ENCODE measurements at regions not wholly inside any gene's neighbourhood (a gene's known extent, or its start where the extent isn't known, plus 50 kb on each side); places are given as distances from the start of the nearest gene placed in this dataset.
"Not testable (repeated sequence)": the region's sequence is repeated elsewhere in the genome, so short reads cannot be mapped to it uniquely, and the experiment has no call there.

DNA sequence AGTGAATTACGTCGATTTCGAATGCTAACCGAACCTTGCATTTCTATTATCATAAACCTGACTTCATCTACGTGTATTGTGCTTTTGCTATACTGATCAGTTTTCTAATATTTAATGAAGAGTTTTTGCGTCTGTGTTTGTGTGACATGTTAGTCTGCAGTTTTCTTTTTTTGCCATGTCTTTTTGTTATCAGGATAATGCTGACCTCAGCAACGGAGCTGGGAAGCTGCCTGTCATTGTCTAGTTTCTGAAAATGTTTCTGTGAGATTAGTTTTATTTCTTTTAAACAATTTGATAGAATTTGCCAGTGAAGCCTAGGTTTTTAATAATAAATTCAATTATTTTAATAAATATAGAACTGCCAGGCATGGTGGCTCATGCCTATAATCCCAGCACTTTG is 139.3 kb downstream of the LAT start:
- not testable (repeated sequence) for DNase-seq

DNA sequence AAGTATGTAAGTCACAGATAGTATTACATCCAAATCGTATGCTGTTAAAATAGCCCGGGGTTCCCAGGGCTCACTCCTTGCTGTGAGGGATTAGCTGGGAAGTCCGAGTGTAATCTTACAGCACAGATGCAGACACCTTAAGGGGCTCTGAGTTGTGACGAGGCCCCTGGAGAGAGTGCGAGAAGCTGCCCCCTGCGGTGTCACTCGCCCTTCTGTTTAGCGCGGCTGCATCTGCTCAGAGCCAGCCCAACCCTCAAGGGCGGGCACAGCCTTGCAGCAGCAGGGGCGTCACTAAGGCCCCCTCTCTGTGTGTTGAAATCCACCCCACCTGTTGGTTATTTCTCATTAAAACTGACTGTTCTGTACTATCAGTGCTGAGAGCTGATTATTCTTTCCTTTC is 135.8 kb downstream of the LAT start:
- not testable (repeated sequence) for DNase-seq

DNA sequence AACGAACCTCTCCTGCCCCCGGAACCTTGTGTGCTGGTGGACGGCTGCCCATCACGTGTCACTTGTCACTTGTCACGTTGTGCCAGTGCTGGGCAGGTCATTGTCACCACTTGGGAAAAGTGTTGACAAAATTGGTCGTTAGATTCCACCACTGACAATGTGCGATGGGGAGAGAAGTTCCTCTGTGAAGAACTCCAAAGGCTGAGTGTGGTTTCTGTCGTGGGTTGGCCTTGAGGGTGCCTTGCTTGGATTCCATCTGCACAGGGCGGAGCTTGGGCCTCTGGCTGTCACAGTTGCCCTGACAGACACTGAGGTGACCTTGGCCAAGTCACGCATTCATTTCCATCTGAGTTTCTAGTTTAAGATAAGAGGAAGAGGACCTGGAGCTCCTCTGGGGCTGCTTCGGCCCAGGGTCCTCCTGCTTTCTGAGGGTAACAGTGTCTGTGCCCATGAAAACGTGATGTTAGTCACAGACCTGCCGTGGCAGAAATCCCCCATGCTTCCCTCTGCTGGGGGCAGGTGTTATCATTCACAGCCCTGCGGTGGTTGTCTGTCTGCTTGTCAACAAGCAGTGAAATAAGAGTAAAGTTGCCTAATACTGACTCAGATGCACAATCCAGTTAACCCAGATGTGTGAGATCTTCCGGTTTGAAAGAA is 133.6 kb downstream of the LAT start:
- not testable (repeated sequence) for DNase-seq

DNA sequence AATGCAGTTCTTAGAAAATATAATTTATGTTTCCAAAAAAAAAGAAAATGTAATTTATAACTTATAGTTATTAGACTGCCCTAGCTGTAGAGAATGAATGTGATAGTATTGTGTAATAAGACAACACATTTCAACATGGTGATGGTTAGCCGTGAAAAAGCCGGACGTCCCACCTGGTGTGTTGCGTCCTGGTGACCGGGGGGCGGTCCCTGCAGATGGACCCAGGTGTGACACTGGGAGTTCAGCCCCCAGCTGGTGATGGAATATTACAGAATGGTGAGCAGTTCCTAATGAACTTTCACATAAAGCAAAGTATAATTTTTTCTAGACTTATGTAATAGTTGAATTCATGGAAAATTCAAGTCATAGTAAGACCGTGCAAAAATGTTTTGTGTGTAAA is 132.8 kb downstream of the LAT start:
- no peak for DNase-seq

DNA sequence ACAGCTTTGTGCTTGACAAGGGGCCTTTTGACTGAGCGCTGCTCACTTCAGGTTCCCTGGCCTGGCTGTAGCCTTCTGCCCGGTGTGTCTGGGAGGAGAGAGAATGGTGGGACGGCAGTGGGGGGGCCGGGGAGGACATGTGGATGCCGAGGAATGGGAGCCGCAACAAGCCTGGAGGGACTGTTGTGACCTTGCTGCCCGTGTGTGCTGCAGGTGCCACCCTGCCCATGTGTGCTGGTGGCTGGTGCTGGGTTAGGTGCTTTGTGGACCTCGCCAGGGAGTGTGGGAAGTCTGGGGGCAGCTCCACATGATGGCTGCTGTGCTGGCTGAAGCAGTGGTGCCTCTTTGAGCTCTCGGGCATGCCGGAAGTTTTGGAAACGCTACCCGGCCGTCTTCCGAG is 132.1 kb downstream of the LAT start:
- no peak for DNase-seq

DNA sequence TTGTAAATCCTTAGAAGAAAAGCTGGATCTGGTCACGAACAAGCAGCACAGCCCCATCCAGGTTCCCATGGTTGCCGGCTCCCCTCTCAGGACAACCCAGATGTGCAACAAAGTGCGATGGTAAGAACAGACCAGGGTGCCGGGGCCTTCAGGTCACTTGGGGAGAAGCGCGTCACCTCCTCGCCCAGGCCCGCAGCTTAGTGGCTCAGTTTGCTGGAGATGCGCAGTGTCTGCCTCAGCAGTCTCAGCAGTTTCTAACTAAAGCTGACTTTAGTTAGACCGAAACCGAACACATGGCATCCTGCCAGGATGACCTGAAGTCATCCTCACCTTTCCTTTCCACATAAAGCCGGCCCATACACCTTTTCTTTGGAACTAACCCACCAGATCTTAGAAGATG is 131.4 kb downstream of the LAT start:
- DNase-seq: not testable (repeated sequence)

DNA sequence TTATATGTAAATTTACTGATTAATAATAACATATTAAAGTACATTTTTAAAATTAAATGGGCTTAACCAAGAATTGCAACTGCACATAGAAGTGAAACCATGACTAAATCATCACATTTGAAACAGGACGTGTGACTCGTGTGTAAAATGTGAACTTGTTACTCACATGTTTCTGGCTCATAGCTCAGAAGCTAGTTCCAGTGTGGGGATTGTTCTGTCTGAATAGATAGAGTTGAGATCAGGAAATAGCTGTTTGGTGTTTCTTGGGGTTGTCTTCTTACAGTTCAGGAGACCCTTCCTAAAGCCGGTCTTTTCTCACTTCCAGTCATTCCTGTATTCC is 130.9 kb downstream of the LAT start:
- not testable (repeated sequence) for DNase-seq

DNA sequence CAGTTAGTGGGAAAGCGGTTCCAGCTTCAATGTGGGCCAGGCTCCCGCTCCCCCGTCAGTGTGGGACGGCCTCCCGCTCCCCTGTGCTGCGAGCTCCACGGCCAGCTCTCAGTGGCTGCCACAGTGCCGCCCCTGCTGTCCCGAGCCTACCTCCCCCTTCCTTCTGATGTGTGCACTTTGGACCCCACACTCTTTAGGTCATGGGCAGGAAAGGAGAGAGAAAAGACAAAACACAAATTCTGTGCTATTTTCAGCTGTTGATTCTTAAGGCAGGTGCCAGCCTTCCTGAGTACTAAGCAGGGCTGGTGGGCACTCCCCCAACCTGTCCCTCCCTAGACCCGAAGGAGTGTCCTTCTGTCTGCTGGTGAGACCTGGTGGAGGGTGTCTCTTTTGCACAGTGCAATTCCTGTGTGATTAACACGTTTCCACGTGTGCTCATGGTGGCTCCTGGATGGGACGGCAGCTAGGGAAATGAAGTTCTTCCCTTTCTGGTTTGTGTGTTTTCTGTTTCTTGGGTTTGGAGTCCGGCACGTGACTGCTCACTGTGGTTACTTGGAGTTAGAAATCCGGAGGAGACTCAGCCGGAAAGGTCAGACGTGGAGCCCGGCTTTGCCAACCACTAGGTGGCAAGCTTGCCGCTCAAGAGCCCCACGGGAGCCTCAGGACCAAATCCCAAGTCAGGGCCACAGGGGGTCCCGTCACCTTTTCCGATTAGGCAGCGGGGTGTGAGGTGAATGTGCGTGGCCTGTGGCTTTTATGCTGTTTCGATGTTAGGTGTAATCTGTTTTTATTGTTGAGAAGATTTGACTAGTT is 130.3 kb downstream of the LAT start:
- DNase-seq: peak; percentile 59

DNA sequence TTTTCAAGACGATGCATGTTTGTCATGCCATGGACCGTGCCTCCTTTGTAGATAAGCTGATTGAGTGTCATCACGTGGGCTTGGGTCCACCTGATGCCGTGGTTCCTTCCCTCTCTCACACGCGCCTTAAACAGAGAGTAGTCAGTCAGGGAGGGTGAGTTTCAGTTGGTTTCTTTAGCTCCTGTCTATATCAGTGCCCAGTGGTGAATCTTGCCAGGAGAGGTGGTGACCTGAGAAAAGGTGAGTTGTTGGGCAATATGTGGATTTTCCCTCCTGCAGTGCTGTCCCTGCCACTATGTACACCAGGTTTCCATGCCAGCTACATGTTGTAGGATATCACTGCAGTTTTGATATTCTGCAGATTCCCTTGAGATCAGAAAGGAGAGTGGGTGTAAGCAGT is 129.7 kb downstream of the LAT start:
- DNase-seq: no peak

DNA sequence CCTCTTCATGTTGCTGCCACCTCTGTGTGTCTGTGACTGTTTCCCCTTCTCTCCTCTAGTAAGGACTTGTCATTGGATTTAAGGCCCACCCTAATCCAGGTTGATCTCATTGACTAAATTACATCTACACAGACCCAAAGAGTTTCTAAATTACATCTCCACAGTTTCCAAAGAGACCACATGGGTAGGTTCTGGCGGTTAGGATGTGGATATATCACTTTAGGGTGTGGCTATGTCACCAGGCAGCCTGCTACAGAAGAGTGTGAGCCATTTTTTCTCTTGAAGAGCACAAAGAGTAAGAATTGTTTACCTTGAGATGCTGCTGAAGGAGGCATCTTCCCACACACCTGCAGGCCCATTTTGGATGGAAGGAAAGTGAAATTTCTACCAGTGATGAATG is 128.6 kb downstream of the LAT start:
- not testable (repeated sequence) for DNase-seq

DNA sequence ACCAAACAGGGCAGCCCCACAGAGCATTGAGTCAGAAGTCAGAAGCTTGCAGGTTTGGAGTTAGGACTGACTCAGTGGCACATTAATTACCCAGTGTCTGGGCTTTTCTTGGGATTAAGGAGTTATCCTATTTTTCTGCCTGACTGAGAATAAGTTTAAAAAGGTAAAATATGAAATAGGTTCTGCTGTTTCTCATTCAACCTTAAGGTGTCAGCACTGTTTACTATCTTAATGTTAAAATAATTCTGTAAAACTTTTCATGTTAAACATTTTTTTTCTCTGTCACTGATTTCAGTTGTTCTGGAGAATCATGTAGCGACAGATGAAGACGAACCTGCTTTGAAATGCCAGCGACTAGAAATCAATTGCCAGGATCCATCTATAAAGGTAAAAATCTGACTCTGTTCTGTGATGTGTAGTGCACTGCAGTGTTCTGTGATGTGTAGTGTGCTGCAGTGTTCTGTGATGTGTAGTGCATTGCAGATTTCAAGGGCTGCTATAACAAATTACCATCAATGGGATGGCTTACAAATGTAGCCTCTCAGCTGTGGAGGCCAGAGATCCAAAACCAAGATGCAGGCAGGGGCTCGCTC is 128.0 kb downstream of the LAT start:
- DNase-seq: no peak

DNA sequence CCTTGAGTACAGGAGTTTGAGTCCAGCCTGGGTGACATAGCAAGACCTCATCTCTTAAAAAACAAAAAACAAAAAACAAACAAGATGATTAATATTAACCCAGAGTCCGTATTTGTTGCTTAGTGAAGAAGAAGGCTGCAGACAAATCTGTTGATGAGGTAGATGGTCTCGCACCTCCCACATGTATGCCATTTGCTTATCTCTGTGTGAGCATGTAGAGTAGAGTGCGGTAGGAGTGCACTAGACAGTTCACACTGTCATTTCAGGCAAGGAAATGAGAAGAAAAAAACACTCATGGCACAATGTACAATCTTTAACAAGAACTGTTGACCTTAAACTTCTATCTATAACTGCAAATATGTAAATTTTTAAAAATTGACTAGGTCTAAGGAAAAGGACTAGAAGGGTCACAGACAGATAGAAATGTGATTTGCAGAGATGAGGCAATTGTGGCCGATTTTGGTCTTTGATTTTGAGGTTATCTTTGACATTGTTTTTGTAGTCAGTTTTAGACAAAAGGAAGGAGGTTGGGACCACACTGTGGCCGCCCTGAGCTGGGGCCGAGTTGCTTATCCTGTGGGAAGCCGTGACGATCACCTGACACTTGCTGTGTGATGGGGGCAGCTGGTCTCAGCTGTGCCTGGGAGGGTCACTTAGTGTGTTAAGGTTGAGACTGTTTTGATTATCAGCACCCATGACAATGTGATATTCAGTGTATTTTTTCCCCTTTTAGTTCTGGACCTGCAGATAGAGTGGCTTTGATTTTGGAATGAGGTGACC is 127.2 kb downstream of the LAT start:
- DNase-seq: not testable (repeated sequence)

DNA sequence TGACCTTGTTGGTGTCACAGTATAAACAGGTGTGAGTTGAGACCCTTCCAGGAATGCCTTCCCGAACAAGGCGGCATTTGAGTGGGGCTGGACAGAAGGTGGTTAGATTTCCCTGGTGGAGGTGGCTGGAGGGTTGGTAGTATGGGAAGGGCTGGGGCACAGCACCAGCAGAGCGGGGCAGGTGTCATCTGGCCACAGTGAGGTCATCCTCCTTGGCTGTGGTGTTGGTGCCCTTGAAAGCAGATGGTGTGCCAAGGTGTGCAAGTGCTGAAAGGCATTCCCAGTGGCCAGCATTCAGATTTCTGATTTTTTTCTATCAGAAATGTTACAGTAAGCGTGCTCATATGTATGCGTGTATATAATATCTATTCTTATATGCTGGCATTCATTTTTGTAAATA is 126.6 kb downstream of the LAT start:
- no peak for DNase-seq

DNA sequence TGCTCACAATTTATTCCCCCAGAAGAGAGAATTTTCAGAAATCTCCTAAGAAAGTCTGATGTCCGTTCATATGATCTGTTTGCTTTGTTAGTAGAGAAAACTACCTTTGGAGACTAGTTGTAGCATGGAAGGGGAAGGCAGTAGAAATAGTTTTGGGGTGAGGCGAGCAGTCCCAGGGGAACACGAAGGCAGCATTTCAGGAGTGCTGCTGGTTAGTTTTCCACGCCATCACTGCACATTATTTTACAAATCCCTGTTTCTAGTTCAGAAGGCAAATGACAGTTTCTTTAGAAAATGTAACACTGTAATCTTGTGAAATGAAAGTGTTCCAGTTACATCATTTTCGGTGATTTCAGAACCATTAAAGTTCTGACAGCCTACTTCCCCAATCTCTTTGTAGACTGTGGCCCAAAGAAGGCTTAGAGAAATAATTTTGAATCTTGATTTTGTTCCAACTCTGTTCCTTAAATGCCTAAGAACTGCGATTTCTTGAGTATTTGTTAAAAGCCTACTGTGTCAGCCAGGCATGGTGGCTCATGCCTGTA is 123.8 kb downstream of the LAT start:
- DNase-seq: not testable (repeated sequence)

DNA sequence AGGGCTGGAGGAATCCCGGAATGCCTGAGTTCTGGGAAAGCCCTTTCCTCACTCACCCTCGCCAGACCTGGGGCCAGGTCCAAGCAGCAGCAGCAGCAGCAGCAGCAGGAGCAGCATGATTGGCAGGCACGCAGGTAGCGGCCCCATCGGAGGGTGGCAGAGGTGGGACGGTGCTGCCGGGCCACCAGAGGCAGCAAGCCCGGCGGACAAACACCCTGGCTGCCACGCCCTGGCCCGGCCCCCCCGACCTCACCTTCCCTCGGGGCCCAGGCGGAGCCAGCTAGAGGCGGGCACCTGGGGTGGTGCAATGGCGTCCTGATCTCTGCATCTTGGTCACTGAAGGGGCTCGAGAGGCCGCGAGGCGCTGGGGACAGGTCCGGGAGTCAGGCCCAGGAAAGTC is 122.4 kb downstream of the LAT start:
- no peak for DNase-seq

DNA sequence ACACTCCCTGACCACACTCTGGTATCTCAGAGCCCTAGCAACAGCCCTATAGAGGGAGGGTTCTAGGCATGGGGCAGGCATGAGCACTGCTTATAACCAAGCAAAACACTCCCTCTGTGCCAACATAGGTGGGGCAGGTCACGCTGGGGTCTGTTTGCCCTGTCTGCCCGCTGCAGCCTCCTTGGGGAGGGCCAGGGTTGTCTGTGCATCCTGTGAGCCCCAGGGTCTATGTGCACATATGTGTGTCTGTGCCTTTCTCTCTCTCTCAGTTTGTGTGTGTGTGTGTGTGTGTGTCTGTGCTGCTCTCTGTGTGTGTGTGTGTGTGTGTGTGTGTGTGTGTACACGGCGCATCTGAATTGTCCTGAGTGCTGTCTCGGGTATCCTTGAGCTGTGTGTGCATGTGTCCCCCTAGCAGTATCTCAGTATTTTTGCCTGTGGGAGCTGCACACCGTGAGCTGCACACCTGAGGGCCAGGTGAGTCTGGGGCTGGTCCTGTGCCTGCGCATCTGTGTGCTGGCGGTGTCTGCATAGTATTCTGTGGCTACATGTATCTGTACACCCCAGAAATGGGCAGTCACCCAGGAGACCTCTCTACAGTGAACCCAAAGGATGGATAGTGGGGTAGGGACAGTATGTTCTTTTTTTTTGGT is 121.5 kb downstream of the LAT start:
- DNase-seq: not testable (repeated sequence)

DNA sequence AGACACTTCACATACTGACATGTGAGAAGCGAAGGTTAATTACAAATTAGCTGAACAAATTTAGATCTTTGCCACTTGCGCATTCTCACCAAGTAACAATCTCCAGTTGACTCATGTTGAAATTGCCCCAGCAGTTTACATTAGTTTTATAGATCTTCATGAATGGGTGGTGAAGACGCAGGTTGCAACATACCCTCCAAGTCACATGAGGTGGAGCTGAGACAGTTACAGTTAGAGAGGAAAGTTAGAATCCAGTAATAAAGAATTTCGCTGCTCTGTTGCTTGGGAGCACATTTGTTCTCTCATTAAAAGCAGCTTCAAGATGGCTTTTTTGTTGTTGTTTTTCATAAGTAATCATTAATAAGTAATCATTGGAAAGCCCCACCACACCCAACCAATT is 119.7 kb downstream of the LAT start:
- DNase-seq: not testable (repeated sequence)

DNA sequence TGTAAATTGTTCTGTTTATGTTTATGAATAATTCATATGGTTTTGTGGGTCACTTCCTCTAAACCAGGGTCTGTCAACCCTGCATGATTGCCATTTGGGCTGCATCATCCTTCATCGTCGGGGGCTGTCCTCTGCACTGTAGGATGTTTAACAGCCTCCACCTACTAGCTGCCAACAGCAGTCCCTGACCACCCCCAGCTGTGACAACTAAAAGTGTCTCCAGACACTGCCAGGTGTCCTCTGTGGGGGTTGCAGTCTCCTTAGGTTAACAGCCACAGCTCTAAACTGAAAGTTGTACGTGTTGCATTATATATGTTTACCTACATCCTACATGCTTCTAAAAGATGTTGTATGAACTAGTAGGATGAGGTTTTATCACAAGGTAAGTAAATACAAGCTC is 113.1 kb downstream of the LAT start:
- DNase-seq: not testable (repeated sequence)

DNA sequence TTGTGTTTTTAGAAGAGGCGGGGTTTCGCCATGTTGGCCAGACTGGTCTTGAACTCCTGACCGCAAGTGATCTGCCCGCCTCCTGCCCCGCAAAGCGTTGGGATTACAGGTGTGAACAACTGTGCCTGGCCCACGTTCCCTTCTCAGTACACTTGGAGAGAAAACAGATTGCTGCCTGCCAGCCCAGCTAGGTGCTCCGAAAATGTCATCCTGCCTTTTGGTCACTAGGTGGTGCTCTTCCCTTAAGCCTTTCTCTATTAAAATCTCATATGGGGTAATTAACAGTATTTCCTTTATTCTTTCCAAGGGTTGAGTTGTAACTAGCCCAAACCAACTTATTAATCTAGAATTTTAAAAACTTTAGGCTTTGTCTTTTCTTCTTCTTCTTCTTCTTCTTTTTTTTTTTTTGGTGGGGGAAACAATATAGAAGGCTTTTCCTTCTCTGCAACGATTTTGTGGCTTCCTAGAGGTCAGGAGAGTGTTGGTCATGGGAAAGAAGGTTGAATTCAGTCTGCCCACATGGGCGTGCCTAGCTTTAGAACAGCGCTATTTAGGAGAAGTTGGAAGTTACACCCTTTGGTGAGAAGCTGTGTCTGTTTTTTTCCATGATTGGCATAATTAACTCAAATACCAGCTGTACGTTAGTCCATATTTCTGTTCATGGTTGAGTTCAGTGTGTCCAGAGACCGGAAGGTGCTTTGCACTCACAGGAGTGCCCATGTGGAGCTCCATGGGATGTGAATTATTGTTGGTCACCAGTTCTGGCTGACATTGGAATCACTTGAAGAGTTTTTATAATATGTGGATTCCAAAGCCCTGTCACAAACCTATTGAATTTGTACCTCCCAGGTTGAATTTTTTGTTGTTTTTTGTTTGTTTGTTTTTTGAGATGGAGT is 110.1 kb downstream of the LAT start:
- not testable (repeated sequence) for DNase-seq

DNA sequence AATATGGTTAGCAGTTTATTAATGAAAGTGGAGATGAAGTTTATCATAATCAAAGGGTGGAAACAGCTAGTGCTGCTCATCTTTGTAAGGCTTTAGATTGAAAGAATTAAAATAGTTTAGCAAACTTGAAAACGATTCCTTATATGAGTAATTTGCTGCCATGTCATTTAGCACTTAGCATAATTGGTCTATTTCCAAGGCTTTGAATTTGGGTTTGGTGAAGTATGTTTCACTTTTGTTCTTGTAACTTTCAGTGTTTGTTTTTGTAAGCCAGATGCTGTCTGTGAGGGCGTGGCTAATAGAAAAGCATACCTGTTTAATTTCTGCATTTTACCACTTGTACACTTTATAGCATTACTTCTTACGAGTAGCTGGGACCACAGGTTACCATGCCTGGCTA is 109.5 kb downstream of the LAT start:
- not testable (repeated sequence) for DNase-seq

DNA sequence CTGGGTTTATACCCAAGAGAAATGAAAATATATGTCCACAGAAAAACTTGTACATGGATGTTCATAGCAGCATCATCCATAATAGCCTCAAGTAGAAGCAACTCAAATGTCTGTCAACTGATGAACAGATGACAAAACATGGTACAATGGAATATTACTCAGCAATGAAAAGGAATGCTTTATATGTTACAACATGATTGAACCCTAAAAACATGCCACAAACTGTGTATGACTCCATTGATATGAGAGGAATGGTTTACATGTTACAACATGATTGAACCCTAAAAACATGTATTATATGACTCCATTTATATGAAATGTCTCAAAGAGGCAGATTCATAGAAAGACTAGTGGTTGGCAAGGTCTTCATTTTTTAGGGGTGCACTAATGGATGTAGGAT is 104.8 kb downstream of the LAT start:
- DNase-seq: not testable (repeated sequence)

Measured in activated naive CD4-positive, alpha-beta T cell treated with Interleukin-2 at 50 U/mL for 16 hours (primary cell).